Embryonic facial prominence (tissue), 1 donor: ENCODE measurements at regions not wholly inside any gene's neighbourhood (a gene's known extent, or its start where the extent isn't known, plus 50 kb on each side); places are given as distances from the start of the nearest gene placed in this dataset.
A peak's percentile ranks its signal among the peaks of the same experiment; 100 is the strongest.

Experiments
- DNase-seq: peaks from one replicate; pipeline ENCODE4 v3.0.0-alpha.2; 2016; ENCODE audit errors: extremely low spot score

- no peak for DNase-seq
Observed at GRCh38 chr1:14302025-14302424, 296.5 kb upstream of the KAZN start.

GRCh38 chr1:14303011-14303410, 295.5 kb upstream of the KAZN start:
- DNase-seq: no peak

GRCh38 chr1:14304381-14304865, 294.1 kb upstream of the KAZN start:
- peak; percentile 25 for DNase-seq

GRCh38 chr1:14308460-14308859, 290.0 kb upstream of the KAZN start:
- DNase-seq: no peak

- no peak for DNase-seq
Observed at GRCh38 chr1:14309984-14310383, 288.5 kb upstream of the KAZN start.

GRCh38 chr1:14310476-14310875, 288.0 kb upstream of the KAZN start:
- no peak for DNase-seq

- DNase-seq: no peak
Observed at GRCh38 chr1:14313731-14314431, 284.6 kb upstream of the KAZN start.

GRCh38 chr1:14318830-14319229, 279.7 kb upstream of the KAZN start:
- DNase-seq: no peak

- DNase-seq: no peak
Observed at GRCh38 chr1:14320518-14320917, 278.0 kb upstream of the KAZN start.

- DNase-seq: no peak
Observed at GRCh38 chr1:14320986-14321385, 277.5 kb upstream of the KAZN start.

GRCh38 chr1:14321422-14321821, 277.1 kb upstream of the KAZN start:
- DNase-seq: no peak

GRCh38 chr1:14323568-14324247, 274.8 kb upstream of the KAZN start:
- DNase-seq: no peak

GRCh38 chr1:14324248-14324630, 274.2 kb upstream of the KAZN start:
- no peak for DNase-seq

- no peak for DNase-seq
Observed at GRCh38 chr1:14326857-14327256, 271.6 kb upstream of the KAZN start.

- DNase-seq: no peak
Observed at GRCh38 chr1:14328685-14329084, 269.8 kb upstream of the KAZN start.

- DNase-seq: no peak
Observed at GRCh38 chr1:14332158-14332557, 266.3 kb upstream of the KAZN start.

- DNase-seq: no peak
Observed at GRCh38 chr1:14334336-14335176, 263.9 kb upstream of the KAZN start.

- DNase-seq: no peak
Observed at GRCh38 chr1:14338509-14338908, 260.0 kb upstream of the KAZN start.

GRCh38 chr1:14339288-14339687, 259.2 kb upstream of the KAZN start:
- no peak for DNase-seq

GRCh38 chr1:14340002-14340785, 258.3 kb upstream of the KAZN start:
- no peak for DNase-seq

GRCh38 chr1:14341147-14341546, 257.3 kb upstream of the KAZN start:
- DNase-seq: no peak
